Karpas-422 (cell line): ENCODE measurements at regions not wholly inside any gene's neighbourhood (a gene's known extent, or its start where the extent isn't known, plus 50 kb on each side); places are given as distances from the start of the nearest gene placed in this dataset.

ENCODE experiments used
- DNase-seq: peaks from one replicate; pipeline ENCODE4 v3.0.0-alpha.2; 2015
- H2AFZ ChIP-seq: fragments of 200-600 bp; sonication (generic); 2 replicates; pipeline ENCODE4 v1.6.1; 2014; ENCODE audit warnings: antibody characterized with exemption, low read length, mixed read lengths
- H3K27ac ChIP-seq: fragments of 200-600 bp; sonication (generic); 2 replicates; pipeline ENCODE4 v1.5.1; 2014; ENCODE audit warnings: mild to moderate bottlenecking, low read length, moderate library complexity
- H3K27me3 ChIP-seq: fragments of 200-600 bp; sonication (generic); 2 replicates; pipeline ENCODE4 v1.6.1; 2014; ENCODE audit warnings: low read length, mixed read lengths
- H3K36me3 ChIP-seq: fragments of 200-600 bp; sonication (generic); 2 replicates; pipeline ENCODE4 v1.6.1; 2014; ENCODE audit warnings: low read length, mixed read lengths; ENCODE audit not compliant: insufficient read depth
- H3K4me1 ChIP-seq: fragments of 200-600 bp; sonication (generic); 2 replicates; pipeline ENCODE4 v1.6.1; 2014; ENCODE audit warnings: mild to moderate bottlenecking, low read length, mixed read lengths
- H3K4me2 ChIP-seq: fragments of 200-600 bp; sonication (generic); 2 replicates; pipeline ENCODE4 v1.6.1; 2014; ENCODE audit warnings: low read length, low read depth, mild to moderate bottlenecking; ENCODE audit not compliant: poor library complexity, severe bottlenecking
- H3K4me3 ChIP-seq: fragments of 200-600 bp; sonication (generic); 2 replicates; pipeline ENCODE4 v1.5.1; 2014; ENCODE audit warnings: mild to moderate bottlenecking, antibody characterized with exemption, low read length, mixed read lengths
- H3K79me2 ChIP-seq: fragments of 200-600 bp; sonication (generic); 2 replicates; pipeline ENCODE4 v1.6.1; 2014; ENCODE audit warnings: mild to moderate bottlenecking, low read length, mixed read lengths
- H3K9ac ChIP-seq: fragments of 200-600 bp; sonication (generic); 2 replicates; pipeline ENCODE4 v1.6.0; 2014; ENCODE audit warnings: low read length
- H3K9me2 ChIP-seq: fragments of 200-600 bp; sonication (generic), shearing (Covaris generic); replicated peaks from 2 replicates; pipeline ENCODE4 v1.6.0; 2014; ENCODE audit warnings: mild to moderate bottlenecking, low read length, moderate library complexity; ENCODE audit not compliant: insufficient read depth
- H3K9me3 ChIP-seq: fragments of 300-700, 200-600 bp; sonication (generic); 2 replicates; pipeline ENCODE4 v1.6.1; 2014; ENCODE audit warnings: low read length, mixed read lengths
- H4K20me1 ChIP-seq: fragments of 200-600 bp; sonication (generic); 2 replicates; pipeline ENCODE4 v1.6.1; 2014; ENCODE audit warnings: mild to moderate bottlenecking, antibody characterized with exemption, low read length, low read depth; ENCODE audit not compliant: insufficient read depth

- Histone ChIP-seq H3K27me3 (no peaks in the 10 kb centered on the region; the same call in 1 of the 2 replicates), H3K36me3 (no peaks in the 10 kb centered on the region), H3K27ac (no peak overlapping the region), H3K4me1 (no peaks in the 10 kb centered on the region), H3K79me2 (no peaks in the 10 kb centered on the region), H3K4me3 (no peak overlapping the region), H3K9me2 (no peaks in the 10 kb centered on the region), H4K20me1 (no peaks in the 10 kb centered on the region), H3K4me2 (no peak overlapping the region), H3K9me3 (peaks cover 6% of the 10 kb centered on the region; the same call in 1 of the 2 replicates), H2AFZ (no peak overlapping the region), H3K9ac (no peak overlapping the region)
- no peak for DNase-seq
Observed at GRCh38 chr11:110779108-110779507, 66.9 kb upstream of the ARHGAP20 start.

GRCh38 chr11:110778343-110778742, 66.1 kb upstream of the ARHGAP20 start:
- H4K20me1 ChIP-seq: no peaks in the 10 kb centered on the region
- H3K36me3 ChIP-seq: no peaks in the 10 kb centered on the region
- no peak overlapping the region for H3K4me3 ChIP-seq
- H3K27ac ChIP-seq: no peak overlapping the region
- no peak overlapping the region for H3K9ac ChIP-seq
- H2AFZ ChIP-seq: no peak overlapping the region
- H3K27me3 ChIP-seq: no peaks in the 10 kb centered on the region; the same call in 1 of the 2 replicates
- no peak for DNase-seq
- H3K9me2 ChIP-seq: no peaks in the 10 kb centered on the region
- H3K9me3 ChIP-seq: peaks cover 6% of the 10 kb centered on the region; the same call in 1 of the 2 replicates
- no peaks in the 10 kb centered on the region for H3K4me1 ChIP-seq
- no peak overlapping the region for H3K4me2 ChIP-seq
- H3K79me2 ChIP-seq: no peaks in the 10 kb centered on the region

GRCh38 chr11:110777775-110778174, 65.5 kb upstream of the ARHGAP20 start:
- Histone ChIP-seq H3K27ac (no peak overlapping the region), H3K36me3 (no peaks in the 10 kb centered on the region), H3K27me3 (no peaks in the 10 kb centered on the region; the same call in 1 of the 2 replicates), H3K9ac (no peak overlapping the region), H3K4me3 (no peak overlapping the region), H3K4me2 (no peak overlapping the region), H3K79me2 (no peaks in the 10 kb centered on the region), H2AFZ (no peak overlapping the region), H3K9me3 (peaks cover 6% of the 10 kb centered on the region; the same call in 1 of the 2 replicates), H4K20me1 (no peaks in the 10 kb centered on the region), H3K4me1 (no peaks in the 10 kb centered on the region), H3K9me2 (no peaks in the 10 kb centered on the region)
- no peak for DNase-seq

GRCh38 chr11:110776081-110776480, 63.8 kb upstream of the ARHGAP20 start:
- Histone ChIP-seq H3K4me3 (no peak overlapping the region), H3K27me3 (no peaks in the 10 kb centered on the region; the same call in 1 of the 2 replicates), H3K4me2 (no peak overlapping the region), H2AFZ (no peak overlapping the region), H3K79me2 (no peaks in the 10 kb centered on the region), H3K36me3 (no peaks in the 10 kb centered on the region), H4K20me1 (no peaks in the 10 kb centered on the region), H3K27ac (no peak overlapping the region), H3K9me2 (no peaks in the 10 kb centered on the region), H3K4me1 (no peaks in the 10 kb centered on the region), H3K9ac (no peak overlapping the region), H3K9me3 (peaks cover 6% of the 10 kb centered on the region; the same call in 1 of the 2 replicates)
- no peak for DNase-seq

- H3K4me2 ChIP-seq: no peak overlapping the region
Observed at GRCh38 chr11:110774138-110775014, 62.1 kb upstream of the ARHGAP20 start.

GRCh38 chr11:110773442-110773841, 61.2 kb upstream of the ARHGAP20 start:
- H3K9ac ChIP-seq: no peak overlapping the region
- no peaks in the 10 kb centered on the region for H3K9me2 ChIP-seq
- H3K27me3 ChIP-seq: no peaks in the 10 kb centered on the region; the same call in 1 of the 2 replicates
- H3K79me2 ChIP-seq: no peaks in the 10 kb centered on the region
- no peaks in the 10 kb centered on the region for H4K20me1 ChIP-seq
- H3K9me3 ChIP-seq: no peaks in the 10 kb centered on the region
- H3K4me1 ChIP-seq: no peaks in the 10 kb centered on the region
- no peak overlapping the region for H3K4me3 ChIP-seq
- no peak overlapping the region for H3K27ac ChIP-seq
- no peak for DNase-seq
- no peak overlapping the region for H2AFZ ChIP-seq
- no peak overlapping the region for H3K4me2 ChIP-seq
- no peaks in the 10 kb centered on the region for H3K36me3 ChIP-seq

More at GRCh38 chr11:110774138-110775014, 62.1 kb upstream of the ARHGAP20 start:
- Histone ChIP-seq H3K4me3 (no peak overlapping the region), H3K9me3 (peaks cover 6% of the 10 kb centered on the region; the same call in 1 of the 2 replicates), H2AFZ (no peak overlapping the region), H3K36me3 (no peaks in the 10 kb centered on the region), H3K27me3 (no peaks in the 10 kb centered on the region; the same call in 1 of the 2 replicates), H3K27ac (no peak overlapping the region), H3K9ac (no peak overlapping the region), H3K79me2 (no peaks in the 10 kb centered on the region), H4K20me1 (no peaks in the 10 kb centered on the region), H3K4me1 (no peaks in the 10 kb centered on the region), H3K9me2 (no peaks in the 10 kb centered on the region)
- peak; percentile 58 for DNase-seq

GRCh38 chr11:110772863-110773262, 60.6 kb upstream of the ARHGAP20 start:
- H3K36me3 ChIP-seq: no peaks in the 10 kb centered on the region
- no peaks in the 10 kb centered on the region for H3K9me3 ChIP-seq
- no peak overlapping the region for H3K4me2 ChIP-seq
- no peak overlapping the region for H3K9ac ChIP-seq
- H3K9me2 ChIP-seq: no peaks in the 10 kb centered on the region
- DNase-seq: no peak
- H2AFZ ChIP-seq: no peak overlapping the region
- H3K27ac ChIP-seq: no peak overlapping the region
- H3K4me3 ChIP-seq: no peak overlapping the region
- H3K4me1 ChIP-seq: no peaks in the 10 kb centered on the region
- H3K79me2 ChIP-seq: no peaks in the 10 kb centered on the region
- no peaks in the 10 kb centered on the region for H4K20me1 ChIP-seq
- H3K27me3 ChIP-seq: no peaks in the 10 kb centered on the region

- no peaks in the 10 kb centered on the region for H3K9me3 ChIP-seq
- H2AFZ ChIP-seq: no peak overlapping the region
- H3K27ac ChIP-seq: no peak overlapping the region
- no peaks in the 10 kb centered on the region for H3K27me3 ChIP-seq
- no peak overlapping the region for H3K4me3 ChIP-seq
- H3K4me1 ChIP-seq: peaks cover 5% of the 10 kb centered on the region
- H3K9me2 ChIP-seq: no peaks in the 10 kb centered on the region
- H3K36me3 ChIP-seq: no peaks in the 10 kb centered on the region
- H3K4me2 ChIP-seq: no peak overlapping the region
- no peaks in the 10 kb centered on the region for H4K20me1 ChIP-seq
- H3K9ac ChIP-seq: no peak overlapping the region
- DNase-seq: no peak
- no peaks in the 10 kb centered on the region for H3K79me2 ChIP-seq
Observed at GRCh38 chr11:110766316-110766715, 54.1 kb upstream of the ARHGAP20 start.
